Mesenchymal stem cell (in vitro differentiated cells and primary cell): ENCODE measurements at regions not wholly inside any gene's neighbourhood (a gene's known extent, or its start where the extent isn't known, plus 50 kb on each side); places are given as distances from the start of the nearest gene placed in this dataset.

Source experiments
- DNase-seq: peaks from one replicate; pipeline ENCODE4 v3.0.0-alpha.2; 2013
- H2AFZ ChIP-seq: one replicate; pipeline ENCODE4 v1.6.1; 2013; ENCODE audit warnings: low read depth, mild to moderate bottlenecking, control low read depth, inconsistent platforms, low read length, moderate library complexity
- H2AK5ac ChIP-seq: 2 replicates; pipeline ENCODE4 v1.6.1; 2013; ENCODE audit warnings: low read length, moderate library complexity, mild to moderate bottlenecking, inconsistent platforms; ENCODE audit not compliant: severe bottlenecking
- H2BK120ac ChIP-seq: one replicate; pipeline ENCODE4 v1.6.1; 2013; ENCODE audit warnings: low read depth, mild to moderate bottlenecking, inconsistent platforms, low read length, moderate library complexity
- H2BK12ac ChIP-seq, 2 experiments: one replicate each; pipeline ENCODE4 v1.6.1; 2013; ENCODE audit warnings: inconsistent platforms in 2 of 2, low read length in 2 of 2, mild to moderate bottlenecking in 2 of 2, moderate library complexity in 2 of 2, control low read depth in 1 of 2
- H2BK15ac ChIP-seq: one replicate; pipeline ENCODE4 v1.6.1; 2013; ENCODE audit warnings: mild to moderate bottlenecking, low read depth, inconsistent platforms; ENCODE audit not compliant: poor library complexity, severe bottlenecking
- H2BK5ac ChIP-seq: 2 replicates; pipeline ENCODE4 v1.6.1; 2013; ENCODE audit warnings: low read depth, mild to moderate bottlenecking, low read length, control low read depth, inconsistent platforms; ENCODE audit not compliant: poor library complexity, severe bottlenecking
- H3K14ac ChIP-seq, 2 experiments: one replicate each; pipeline ENCODE4 v1.6.1; 2013; ENCODE audit warnings: inconsistent platforms in 2 of 2, low read length in 2 of 2, control low read depth in 1 of 2, mild to moderate bottlenecking in 1 of 2, moderate library complexity in 1 of 2
- H3K18ac ChIP-seq, 2 experiments: one replicate each; pipeline ENCODE4 v1.6.1; 2013; ENCODE audit warnings: inconsistent platforms in 2 of 2, low read length in 2 of 2, control low read depth in 1 of 2, low read depth in 1 of 2, mild to moderate bottlenecking in 1 of 2
- H3K23ac ChIP-seq, 2 experiments: one replicate each; pipeline ENCODE4 v1.6.1; 2013; ENCODE audit warnings: inconsistent platforms in 2 of 2, low read length in 2 of 2, mild to moderate bottlenecking in 2 of 2, moderate library complexity in 2 of 2, control low read depth in 1 of 2
- H3K27ac ChIP-seq: 2 replicates; pipeline ENCODE4 v1.5.1; 2013; ENCODE audit warnings: mild to moderate bottlenecking, moderate library complexity, low read length, control low read depth, inconsistent platforms; ENCODE audit not compliant: poor library complexity, severe bottlenecking
- H3K27me3 ChIP-seq, 2 experiments: 2 replicates each; pipeline versions ENCODE4 v1.6.1 to v1.7.0; 2013; ENCODE audit warnings: low read length in 2 of 2, mild to moderate bottlenecking in 2 of 2, moderate library complexity in 2 of 2, control low read depth in 1 of 2, inconsistent platforms in 1 of 2; ENCODE audit not compliant: control insufficient read depth in 1 of 2, insufficient read depth in 1 of 2
- H3K36me3 ChIP-seq, 2 experiments: 2 replicates each; pipeline versions ENCODE4 v1.6.1 to v1.7.0; 2013; ENCODE audit warnings: low read length in 2 of 2, control low read depth in 1 of 2, inconsistent platforms in 1 of 2, low read depth in 1 of 2, mild to moderate bottlenecking in 1 of 2; ENCODE audit not compliant: insufficient read depth in 2 of 2, control insufficient read depth in 1 of 2
- H3K4ac ChIP-seq, 2 experiments: one replicate each; pipeline ENCODE4 v1.6.1; 2013; ENCODE audit warnings: inconsistent platforms in 2 of 2, low read length in 2 of 2, mild to moderate bottlenecking in 2 of 2, moderate library complexity in 2 of 2, control low read depth in 1 of 2, low read depth in 1 of 2
- H3K4me1 ChIP-seq: 2 replicates; pipeline ENCODE4 v1.6.1; 2013; ENCODE audit warnings: low read depth, low read length, control low read depth; ENCODE audit not compliant: control insufficient read depth, insufficient read depth
- H3K4me2 ChIP-seq: 2 replicates; pipeline ENCODE4 v1.6.1; 2013; ENCODE audit warnings: low read length, mild to moderate bottlenecking, inconsistent platforms; ENCODE audit not compliant: poor library complexity, severe bottlenecking
- H3K4me3 ChIP-seq, 2 experiments: 2 replicates each; pipeline versions ENCODE4 v1.5.1 to v1.7.0; 2013; ENCODE audit warnings: low read length in 2 of 2, mild to moderate bottlenecking in 2 of 2, control low read depth in 1 of 2, low read depth in 1 of 2; ENCODE audit not compliant: insufficient read depth in 1 of 2
- H3K79me1 ChIP-seq: replicated peaks from 2 replicates; pipeline ENCODE4 v1.6.1; 2013; ENCODE audit warnings: mild to moderate bottlenecking, control low read depth, low read length, inconsistent platforms; ENCODE audit not compliant: poor library complexity, severe bottlenecking
- H3K9ac ChIP-seq: 2 replicates; pipeline ENCODE4 v1.7.0; 2013; ENCODE audit warnings: mild to moderate bottlenecking, low read length, moderate library complexity
- H3K9me3 ChIP-seq: 2 replicates; pipeline ENCODE4 v1.7.0; 2013; ENCODE audit warnings: mild to moderate bottlenecking, low read length; ENCODE audit not compliant: control insufficient read depth
- H4K8ac ChIP-seq: one replicate; pipeline ENCODE4 v1.6.1; 2013; ENCODE audit warnings: inconsistent platforms, mild to moderate bottlenecking, low read length, moderate library complexity
- H4K91ac ChIP-seq: one replicate; pipeline ENCODE4 v1.6.1; 2013; ENCODE audit warnings: mild to moderate bottlenecking, low read length, inconsistent platforms
- WGBS: methylation state at CpG from one replicate; pipeline ENCODE4 v1.1.7; 2013; ENCODE audit warnings: mixed read lengths; 5-methylcytosine and 5-hydroxymethylcytosine counted together

- Histone ChIP-seq H4K91ac (no peak overlapping the region), H3K23ac (no peak overlapping the region), H4K8ac (no peak overlapping the region), H3K9ac (no peak overlapping the region), H3K27ac (no peak overlapping the region), H3K4me2 (no peak overlapping the region), H2BK5ac (no peak overlapping the region), H2BK15ac (no peak overlapping the region), H3K4ac (no peak overlapping the region), H3K4me1 (no peaks in the 10 kb centered on the region), H2AFZ (no peak overlapping the region), H3K4me3 (no peak overlapping the region), H2AK5ac (no peak overlapping the region), H2BK12ac (no peak overlapping the region), H3K14ac (no peak overlapping the region), H2BK120ac (no peak overlapping the region), H3K79me1 (no peaks in the 10 kb centered on the region), H3K27me3 (peaks cover 0 to 48% of the 10 kb centered on the region in 2 experiments), H3K36me3 (no peaks in the 10 kb centered on the region), H3K9me3 (no peaks in the 10 kb centered on the region), H3K18ac (no peak overlapping the region)
- no peak for DNase-seq
- WGBS, result 83% methylated on average over 7 of the region's 8 CpGs
These were observed 258.6 kb upstream of the ADAMTS16 start for GRCh38 chr5:4881366-4882002.

DNA sequence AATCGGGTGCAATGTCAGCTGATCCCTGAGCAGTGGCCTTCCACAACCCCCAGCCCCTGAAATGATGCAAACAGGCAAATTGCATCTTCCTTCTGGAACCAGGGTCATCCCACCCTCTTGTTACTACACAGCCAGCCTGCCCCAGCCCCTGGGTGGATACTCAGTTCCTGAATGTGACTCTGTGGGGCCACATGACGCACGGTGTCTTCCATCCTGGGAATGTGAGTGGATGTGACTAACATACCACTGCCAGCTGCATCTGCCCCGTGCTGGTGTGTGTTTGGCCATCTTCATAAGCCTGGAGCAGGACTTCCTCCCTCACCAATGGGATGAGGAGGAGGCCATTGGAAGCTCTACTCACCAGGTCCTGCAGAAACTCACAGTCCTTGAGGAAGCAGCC, 257.9 kb upstream of the ADAMTS16 start:
- Histone ChIP-seq H3K9me3 (no peaks in the 10 kb centered on the region), H2BK15ac (no peak overlapping the region), H3K36me3 (no peaks in the 10 kb centered on the region), H2BK12ac (no peak overlapping the region), H2BK120ac (no peak overlapping the region), H3K4ac (no peak overlapping the region), H3K4me2 (no peak overlapping the region), H3K27me3 (peaks cover 0 to 46% of the 10 kb centered on the region in 2 experiments), H4K8ac (no peak overlapping the region), H4K91ac (no peak overlapping the region), H3K18ac (no peak overlapping the region), H3K4me3 (no peak overlapping the region), H3K23ac (no peak overlapping the region), H3K27ac (no peak overlapping the region), H3K4me1 (no peaks in the 10 kb centered on the region), H2AK5ac (no peak overlapping the region), H3K9ac (no peak overlapping the region), H2AFZ (no peak overlapping the region), H3K79me1 (no peaks in the 10 kb centered on the region), H3K14ac (no peak overlapping the region), H2BK5ac (no peak overlapping the region)
- no peak for DNase-seq
- WGBS, result 67% methylated on average over 4 of the region's 4 CpGs

DNA sequence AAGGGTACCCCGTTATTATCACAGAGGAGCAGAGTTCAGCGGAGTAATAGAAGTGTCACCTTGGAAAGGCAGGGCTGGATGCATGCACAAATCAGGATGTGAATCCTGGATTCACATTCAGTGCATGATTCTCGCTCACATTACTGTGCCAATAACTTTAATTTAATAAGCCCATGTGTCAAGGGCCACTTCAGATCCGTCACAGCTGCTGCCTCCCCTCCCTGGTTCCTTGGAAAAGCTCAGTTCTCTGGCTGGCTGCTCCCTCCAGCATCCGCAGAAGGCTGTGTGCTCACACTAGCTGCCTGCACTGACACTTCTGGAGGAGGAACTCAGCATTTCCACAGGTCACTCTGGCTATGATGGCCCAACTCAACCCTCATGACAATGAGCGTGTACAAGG, 256.8 kb upstream of the ADAMTS16 start:
- 72% methylated on average over 6 of the region's 6 CpGs for WGBS
- H4K91ac ChIP-seq, result no peak overlapping the region
- H2AK5ac ChIP-seq, result no peak overlapping the region

GRCh38 chr5:4893063-4893744, 246.9 kb upstream of the ADAMTS16 start:
- H3K4me3 ChIP-seq, result no peak overlapping the region
- H3K14ac ChIP-seq, result no peak overlapping the region
- H3K27ac ChIP-seq, result no peak overlapping the region

More for the DNA sequence above, 256.8 kb upstream of the ADAMTS16 start:
- Histone ChIP-seq H2AFZ (no peak overlapping the region), H3K4me3 (no peak overlapping the region), H3K4ac (no peak overlapping the region), H3K4me1 (no peaks in the 10 kb centered on the region), H3K4me2 (no peak overlapping the region), H2BK5ac (no peak overlapping the region), H3K18ac (no peak overlapping the region), H3K9me3 (no peaks in the 10 kb centered on the region), H3K27ac (no peak overlapping the region), H3K27me3 (peaks cover 0 to 41% of the 10 kb centered on the region in 2 experiments), H2BK12ac (no peak overlapping the region), H4K8ac (no peak overlapping the region), H3K14ac (no peak overlapping the region), H2BK15ac (no peak overlapping the region), H3K23ac (no peak overlapping the region), H2BK120ac (no peak overlapping the region), H3K79me1 (no peaks in the 10 kb centered on the region), H3K9ac (no peak overlapping the region), H3K36me3 (no peaks in the 10 kb centered on the region)
- no peak for DNase-seq

More at GRCh38 chr5:4893063-4893744, 246.9 kb upstream of the ADAMTS16 start:
- Histone ChIP-seq H3K36me3 (no peaks in the 10 kb centered on the region), H2AK5ac (no peak overlapping the region), H3K4me2 (no peak overlapping the region), H3K9ac (no peak overlapping the region), H3K9me3 (no peaks in the 10 kb centered on the region), H4K91ac (no peak overlapping the region), H3K18ac (no peak overlapping the region), H2BK5ac (no peak overlapping the region), H2BK12ac (no peak overlapping the region), H3K23ac (no peak overlapping the region), H3K4me1 (no peaks in the 10 kb centered on the region), H4K8ac (no peak overlapping the region), H3K4ac (no peak overlapping the region), H3K79me1 (no peaks in the 10 kb centered on the region), H2BK120ac (no peak overlapping the region), H2AFZ (no peak overlapping the region), H2BK15ac (no peak overlapping the region), H3K27me3 (peaks cover 0 to 19% of the 10 kb centered on the region in 2 experiments)
- 58% methylated on average over 8 of the region's 9 CpGs for WGBS
- DNase-seq, result no peak
